ENCODE measurements at regions not wholly inside any gene's neighbourhood (a gene's known extent, or its start where the extent isn't known, plus 50 kb on each side); places are given as distances from the start of the nearest gene placed in this dataset.
A peak's percentile ranks its signal among the peaks of the same experiment; 100 is the strongest.

DNA sequence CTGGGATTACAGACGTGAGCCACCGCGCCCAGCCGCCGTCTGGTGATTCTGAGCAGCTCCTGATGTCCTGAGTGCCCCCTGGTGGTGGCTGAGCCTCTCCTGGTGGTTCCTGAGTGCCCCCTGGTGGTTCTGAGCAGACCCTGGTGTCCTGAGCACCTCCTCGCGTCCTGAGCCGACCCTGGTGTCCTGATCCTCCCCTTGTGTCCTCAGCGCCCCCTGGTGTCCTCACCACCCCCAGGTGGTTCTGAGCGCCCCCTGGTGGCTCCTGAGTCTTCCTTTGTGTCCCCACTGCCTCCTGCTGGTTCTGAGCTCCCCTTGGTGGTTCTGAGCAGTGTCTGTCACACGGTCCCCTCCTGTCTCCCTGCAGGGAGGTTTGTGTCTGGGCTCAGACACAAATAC, 1304.9 kb downstream of the TMEM121 start:
- peak; percentile 67 for ATAC-seq
- Histone ChIP-seq H3K4me3 (no peak overlapping the region), H3K36me3 (ENCODE audit: low read depth) (no peaks in the 10 kb centered on the region), H3K9me3 (no peaks in the 10 kb centered on the region), H3K4me1 (ENCODE audit: low read depth) (no peaks in the 10 kb centered on the region)
- peak; percentile 49 to 71 (median 65) for DNase-seq
- intact Hi-C loops (cut with DNase I, micrococcal nuclease), result no loop called here
- TF ChIP-seq, protein P1, sequence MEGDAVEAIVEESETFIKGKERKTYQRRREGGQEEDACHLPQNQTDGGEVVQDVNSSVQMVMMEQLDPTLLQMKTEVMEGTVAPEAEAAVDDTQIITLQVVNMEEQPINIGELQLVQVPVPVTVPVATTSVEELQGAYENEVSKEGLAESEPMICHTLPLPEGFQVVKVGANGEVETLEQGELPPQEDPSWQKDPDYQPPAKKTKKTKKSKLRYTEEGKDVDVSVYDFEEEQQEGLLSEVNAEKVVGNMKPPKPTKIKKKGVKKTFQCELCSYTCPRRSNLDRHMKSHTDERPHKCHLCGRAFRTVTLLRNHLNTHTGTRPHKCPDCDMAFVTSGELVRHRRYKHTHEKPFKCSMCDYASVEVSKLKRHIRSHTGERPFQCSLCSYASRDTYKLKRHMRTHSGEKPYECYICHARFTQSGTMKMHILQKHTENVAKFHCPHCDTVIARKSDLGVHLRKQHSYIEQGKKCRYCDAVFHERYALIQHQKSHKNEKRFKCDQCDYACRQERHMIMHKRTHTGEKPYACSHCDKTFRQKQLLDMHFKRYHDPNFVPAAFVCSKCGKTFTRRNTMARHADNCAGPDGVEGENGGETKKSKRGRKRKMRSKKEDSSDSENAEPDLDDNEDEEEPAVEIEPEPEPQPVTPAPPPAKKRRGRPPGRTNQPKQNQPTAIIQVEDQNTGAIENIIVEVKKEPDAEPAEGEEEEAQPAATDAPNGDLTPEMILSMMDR (IDR thresholded peaks at IDR 0.05), result no peak

- ATAC-seq, result peak; percentile 83
- peaks cover under 1% of the 10 kb centered on the region for H3K4me1 ChIP-seq (ENCODE audit: low read depth)
- peak in 1 of 3 donors; percentile 49 for DNase-seq
- H3K36me3 ChIP-seq (ENCODE audit: low read depth), result no peaks in the 10 kb centered on the region
- TF ChIP-seq, protein P1 (IDR thresholded peaks at IDR 0.05), result no peak
- no peaks in the 10 kb centered on the region for H3K9me3 ChIP-seq
- H3K4me3 ChIP-seq, result no peak overlapping the region
- intact Hi-C loops (cut with DNase I, micrococcal nuclease), result no loop called here
These were observed 1311.5 kb downstream of the TMEM121 start for GRCh38 chr14:106837870-106838269.

DNA sequence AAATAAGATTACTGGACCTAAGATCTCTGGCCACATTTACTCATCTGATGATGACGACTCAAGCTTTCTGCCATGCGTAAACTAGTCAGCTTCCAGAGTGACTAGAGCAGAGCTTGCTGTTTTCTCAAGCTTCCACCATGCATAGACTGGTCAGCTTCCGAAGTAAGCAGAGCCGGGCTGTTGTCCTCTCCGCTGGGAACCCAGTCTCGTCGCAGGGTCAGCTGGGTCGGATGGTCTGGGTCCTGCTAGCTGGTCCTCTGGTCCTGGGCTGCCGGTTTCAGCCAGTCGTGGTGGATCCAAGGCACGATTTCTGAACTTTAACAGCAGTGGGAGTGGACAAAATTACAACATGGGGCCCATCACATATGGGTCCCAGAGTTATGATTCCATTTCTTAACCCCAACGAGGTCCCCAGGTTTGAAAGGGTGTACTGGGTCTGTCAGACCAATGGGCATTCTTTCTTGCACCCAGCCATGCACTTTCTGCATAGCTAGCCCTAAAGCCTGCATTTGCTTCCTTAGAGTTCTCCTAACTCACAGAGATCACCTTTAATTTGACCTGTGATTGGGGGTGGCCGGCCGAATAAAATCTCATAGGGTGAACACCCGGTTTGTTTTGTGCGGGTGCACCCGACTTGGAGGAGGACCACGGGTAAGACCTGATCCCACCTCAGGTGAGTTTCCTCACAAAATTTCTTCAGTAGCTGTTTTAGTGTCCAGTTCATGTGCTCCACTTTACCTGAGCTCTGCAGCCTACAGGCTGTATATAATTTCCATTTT, 1312.8 kb downstream of the TMEM121 start:
- intact Hi-C loops (cut with DNase I, micrococcal nuclease), result no loop called here

DNA sequence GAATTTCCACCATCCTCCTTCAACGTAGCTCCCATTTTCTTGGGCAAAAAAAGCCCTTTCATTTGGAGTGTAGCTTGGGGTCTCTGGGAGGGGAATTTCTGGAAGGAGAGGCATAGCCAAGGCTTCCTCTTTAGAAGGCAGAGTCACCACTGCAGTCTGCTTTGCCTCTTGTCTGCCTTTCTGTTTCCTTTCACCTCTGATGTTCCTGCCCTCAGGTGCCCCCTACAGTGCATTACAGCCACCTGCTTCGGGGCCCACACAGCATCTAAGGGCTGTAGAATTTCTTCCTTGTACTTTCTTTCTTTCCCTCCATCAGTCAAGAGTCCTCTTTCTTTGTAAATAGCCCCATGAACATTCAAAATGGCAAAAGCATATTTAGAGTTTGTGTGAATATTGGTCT, 1313.9 kb downstream of the TMEM121 start:
- TF ChIP-seq, protein P1 (IDR thresholded peaks at IDR 0.05), result no peak
- no peak for ATAC-seq
- Histone ChIP-seq H3K9me3 (no peaks in the 10 kb centered on the region), H3K36me3 (ENCODE audit: low read depth) (no peaks in the 10 kb centered on the region), H3K4me3 (no peak overlapping the region), H3K4me1 (ENCODE audit: low read depth) (peaks cover 11% of the 10 kb centered on the region)
- DNase-seq, result no peak
- intact Hi-C loops (cut with DNase I, micrococcal nuclease), result no loop called here

More for the DNA sequence above, 1312.8 kb downstream of the TMEM121 start:
- Histone ChIP-seq H3K9me3 (no peaks in the 10 kb centered on the region), H3K4me3 (no peak overlapping the region), H3K36me3 (ENCODE audit: low read depth) (no peaks in the 10 kb centered on the region), H3K4me1 (ENCODE audit: low read depth) (peaks cover 5% of the 10 kb centered on the region)
- TF ChIP-seq, protein P1 (IDR thresholded peaks at IDR 0.05), result no peak
- DNase-seq, result no peak
- ATAC-seq, result no peak

DNA sequence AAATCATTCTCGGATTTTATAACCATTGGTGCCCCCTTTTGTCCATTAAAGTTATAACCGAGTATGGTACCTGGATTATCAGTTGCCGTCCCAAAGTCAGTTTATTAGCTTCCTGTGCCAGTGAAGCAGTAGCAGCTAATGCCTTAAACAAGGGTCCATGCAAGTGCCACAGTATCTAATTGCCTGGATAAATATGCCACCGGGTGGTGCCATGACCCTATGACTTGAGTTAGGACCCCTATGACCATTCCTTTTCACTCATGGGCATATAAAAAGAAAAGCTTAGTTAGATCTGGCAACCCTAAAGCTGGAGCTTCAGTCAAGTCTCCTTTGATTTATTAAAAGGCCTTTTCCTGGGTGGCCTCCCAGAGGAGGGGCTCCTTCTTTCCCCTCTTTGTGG, 1314.6 kb downstream of the TMEM121 start:
- no peak for DNase-seq
- intact Hi-C loops (cut with DNase I, micrococcal nuclease), result no loop called here

More for the DNA sequence above, 1314.6 kb downstream of the TMEM121 start:
- peaks cover 16% of the 10 kb centered on the region for H3K4me1 ChIP-seq (ENCODE audit: low read depth)
- no peak overlapping the region for H3K4me3 ChIP-seq
- TF ChIP-seq, protein P1 (IDR thresholded peaks at IDR 0.05), result no peak
- no peaks in the 10 kb centered on the region for H3K36me3 ChIP-seq (ENCODE audit: low read depth)
- no peaks in the 10 kb centered on the region for H3K9me3 ChIP-seq
- ATAC-seq, result no peak

Measured in mucosa of descending colon (tissue), 3 donors.